Muscle of arm (tissue), 1 donor: ENCODE measurements at regions not wholly inside any gene's neighbourhood (a gene's known extent, or its start where the extent isn't known, plus 50 kb on each side); places are given as distances from the start of the nearest gene placed in this dataset.
A peak's percentile ranks its signal among the peaks of the same experiment; 100 is the strongest.
"Not testable (repeated sequence)": the region's sequence is repeated elsewhere in the genome, so short reads cannot be mapped to it uniquely, and the experiment has no call there.

ENCODE experiments used
- DNase-seq: peaks from one replicate; pipeline ENCODE4 v3.0.0-alpha.2; 2013

- DNase-seq = no peak
Measured at GRCh38 chr5:120086081-120086480, 378.0 kb upstream of the PRR16 start.

- DNase-seq = no peak
Measured at GRCh38 chr5:120088412-120088811, 375.7 kb upstream of the PRR16 start.

GRCh38 chr5:120088836-120089235 is 375.3 kb upstream of the PRR16 start:
- no peak for DNase-seq

GRCh38 chr5:120091376-120091948 is 372.6 kb upstream of the PRR16 start:
- no peak for DNase-seq

GRCh38 chr5:120092649-120093048 is 371.5 kb upstream of the PRR16 start:
- DNase-seq = no peak

GRCh38 chr5:120093178-120093577 is 370.9 kb upstream of the PRR16 start:
- DNase-seq = no peak

GRCh38 chr5:120096413-120096812 is 367.7 kb upstream of the PRR16 start:
- DNase-seq = no peak

- no peak for DNase-seq
Measured at GRCh38 chr5:120098426-120098825, 365.7 kb upstream of the PRR16 start.

GRCh38 chr5:120098902-120099535 is 365.1 kb upstream of the PRR16 start:
- DNase-seq = no peak

- DNase-seq = no peak
Measured at GRCh38 chr5:120101771-120102170, 362.3 kb upstream of the PRR16 start.

- DNase-seq = no peak
Measured at GRCh38 chr5:120103495-120103894, 360.6 kb upstream of the PRR16 start.

- DNase-seq = no peak
Measured at GRCh38 chr5:120106912-120107525, 357.1 kb upstream of the PRR16 start.

GRCh38 chr5:120108586-120109248 is 355.4 kb upstream of the PRR16 start:
- DNase-seq = no peak

GRCh38 chr5:120122703-120123102 is 341.4 kb upstream of the PRR16 start:
- no peak for DNase-seq

GRCh38 chr5:120124031-120124430 is 340.1 kb upstream of the PRR16 start:
- DNase-seq = no peak

- no peak for DNase-seq
Measured at GRCh38 chr5:120124961-120125360, 339.1 kb upstream of the PRR16 start.

GRCh38 chr5:120132347-120132746 is 331.8 kb upstream of the PRR16 start:
- DNase-seq = not testable (repeated sequence)

- no peak for DNase-seq
Measured at GRCh38 chr5:120134944-120135343, 329.2 kb upstream of the PRR16 start.

GRCh38 chr5:120137582-120137981 is 326.5 kb upstream of the PRR16 start:
- DNase-seq = no peak

GRCh38 chr5:120139039-120139438 is 325.1 kb upstream of the PRR16 start:
- peak; percentile 13 for DNase-seq

- no peak for DNase-seq
Measured at GRCh38 chr5:120140501-120140900, 323.6 kb upstream of the PRR16 start.

GRCh38 chr5:120141076-120141475 is 323.0 kb upstream of the PRR16 start:
- no peak for DNase-seq

GRCh38 chr5:120146787-120147186 is 317.3 kb upstream of the PRR16 start:
- no peak for DNase-seq
